HEK293T (cell line): ENCODE measurements at regions not wholly inside any gene's neighbourhood (a gene's known extent, or its start where the extent isn't known, plus 50 kb on each side); places are given as distances from the start of the nearest gene placed in this dataset.

Experiments used
- CTCF ChIA-PET: fragments of 350-600 bp; formaldehyde crosslinking; extraction: SDS; loops from one replicate; lab custom pipeline; 2021; ENCODE audit warnings: antibody characterized with exemption, inconsistent platforms; lab: Yijun Ruan, JAX
- POLR2A ChIA-PET: fragments of 350-600 bp; formaldehyde crosslinking; extraction: SDS; loops from one replicate; lab custom pipeline; 2020; ENCODE audit warnings: antibody characterized with exemption, inconsistent platforms; lab: Yijun Ruan, JAX
- DNase-seq: peaks from one replicate; pipeline ENCODE4 v3.0.0; 2012; ENCODE audit warnings: mixed read lengths; ENCODE audit errors: extremely low spot score
- ARNT ChIP-seq: fragments of 450-650 bp; IDR thresholded peaks from 2 replicates; pipeline ENCODE4 v1.6.1; 2017; ENCODE audit warnings: mild to moderate bottlenecking
- BHLHE40 ChIP-seq: fragments of 450-650 bp; IDR thresholded peaks from 2 replicates; pipeline ENCODE4 v1.6.1; 2016; ENCODE audit warnings: mild to moderate bottlenecking, moderate library complexity, borderline replicate concordance
- CTBP1 ChIP-seq: fragments of 450-650 bp; IDR thresholded peaks from 2 replicates; pipeline ENCODE4 v1.6.1; 2016; ENCODE audit warnings: borderline replicate concordance
- ELF4 ChIP-seq: fragments of 450-650 bp; IDR thresholded peaks from 2 replicates; pipeline ENCODE4 v1.6.1; 2017; ENCODE audit warnings: antibody characterized with exemption
- FOXA1 ChIP-seq: fragments of 450-650 bp; IDR thresholded peaks from 2 replicates; pipeline ENCODE4 v1.6.1; 2016; ENCODE audit warnings: mild to moderate bottlenecking
- FOXK2 ChIP-seq: fragments of 450-650 bp; IDR thresholded peaks from 2 replicates; pipeline ENCODE4 v1.6.1; 2016; ENCODE audit warnings: mild to moderate bottlenecking
- FOXM1 ChIP-seq: fragments of 450-650 bp; IDR thresholded peaks from 2 replicates; pipeline ENCODE4 v1.6.1; 2017; ENCODE audit warnings: mild to moderate bottlenecking, borderline replicate concordance
- HDGF ChIP-seq: fragments of 450-650 bp; IDR thresholded peaks from 2 replicates; pipeline ENCODE4 v1.6.1; 2017; ENCODE audit warnings: antibody characterized with exemption, borderline replicate concordance
- L3MBTL2 ChIP-seq: fragments of 450-650 bp; conservative IDR thresholded peaks from 2 replicates; pipeline ENCODE4 v1.6.1; 2016; ENCODE audit warnings: mild to moderate bottlenecking
- LEF1 ChIP-seq: fragments of 450-650 bp; IDR thresholded peaks from 2 replicates; pipeline ENCODE4 v1.6.1; 2017; ENCODE audit warnings: mild to moderate bottlenecking, borderline replicate concordance
- NFRKB ChIP-seq: fragments of 450-650 bp; IDR thresholded peaks from 2 replicates; pipeline ENCODE4 v1.6.1; 2016; ENCODE audit warnings: mild to moderate bottlenecking, moderate library complexity
- SP1 ChIP-seq: fragments of 450-650 bp; IDR thresholded peaks from 2 replicates; pipeline ENCODE4 v1.6.1; 2017
- SUZ12 ChIP-seq: fragments of 450-650 bp; IDR thresholded peaks from 2 replicates; pipeline ENCODE4 v1.6.1; 2016; ENCODE audit warnings: mild to moderate bottlenecking
- TARDBP ChIP-seq: fragments of 450-650 bp; IDR thresholded peaks from 2 replicates; pipeline ENCODE4 v1.6.1; 2016
- ZNF384 ChIP-seq: fragments of 450-650 bp; IDR thresholded peaks from 2 replicates; pipeline ENCODE4 v1.6.1; 2016
- TF ChIP-seq, protein P1 (sequence below): fragments of 450-650 bp; IDR thresholded peaks from 2 replicates; pipeline ENCODE4 v1.6.1; 2016

DNA sequence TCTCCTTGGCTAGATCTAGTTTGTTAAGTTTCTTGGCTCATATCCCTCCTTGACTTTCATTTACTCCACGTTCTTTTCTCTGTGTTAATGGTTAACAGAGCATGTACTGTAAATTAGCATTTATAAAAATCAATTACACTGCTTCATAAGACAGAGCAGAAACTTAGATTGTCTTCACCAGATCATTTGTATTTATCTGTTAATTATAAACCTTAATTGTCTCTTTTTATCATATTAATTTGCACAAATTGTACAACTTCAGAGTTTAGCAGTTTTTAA is 221.2 kb upstream of the EGLN3 start:
- TF ChIP-seq FOXM1, result no peak
- TF ChIP-seq SUZ12, result no peak
- TF ChIP-seq ZNF384, result no peak
- TF ChIP-seq LEF1, result no peak
- no peak for TF ChIP-seq FOXA1
- no peak for TF ChIP-seq FOXK2
- TF ChIP-seq HDGF, result no peak
- no peak for TF ChIP-seq NFRKB
- no peak for TF ChIP-seq L3MBTL2
- TF ChIP-seq, protein P1, sequence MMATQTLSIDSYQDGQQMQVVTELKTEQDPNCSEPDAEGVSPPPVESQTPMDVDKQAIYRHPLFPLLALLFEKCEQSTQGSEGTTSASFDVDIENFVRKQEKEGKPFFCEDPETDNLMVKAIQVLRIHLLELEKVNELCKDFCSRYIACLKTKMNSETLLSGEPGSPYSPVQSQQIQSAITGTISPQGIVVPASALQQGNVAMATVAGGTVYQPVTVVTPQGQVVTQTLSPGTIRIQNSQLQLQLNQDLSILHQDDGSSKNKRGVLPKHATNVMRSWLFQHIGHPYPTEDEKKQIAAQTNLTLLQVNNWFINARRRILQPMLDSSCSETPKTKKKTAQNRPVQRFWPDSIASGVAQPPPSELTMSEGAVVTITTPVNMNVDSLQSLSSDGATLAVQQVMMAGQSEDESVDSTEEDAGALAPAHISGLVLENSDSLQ, result no peak
- no peak for TF ChIP-seq TARDBP
- TF ChIP-seq SP1, result no peak
- DNase-seq, result no peak
- POLR2A ChIA-PET, result no interaction called here
- CTCF ChIA-PET, result interaction anchor here (0.6 kb wide), 1 partner anchor 129 kb away, joined by 3 read pairs; no protein-coding TSS in a partner anchor

DNA sequence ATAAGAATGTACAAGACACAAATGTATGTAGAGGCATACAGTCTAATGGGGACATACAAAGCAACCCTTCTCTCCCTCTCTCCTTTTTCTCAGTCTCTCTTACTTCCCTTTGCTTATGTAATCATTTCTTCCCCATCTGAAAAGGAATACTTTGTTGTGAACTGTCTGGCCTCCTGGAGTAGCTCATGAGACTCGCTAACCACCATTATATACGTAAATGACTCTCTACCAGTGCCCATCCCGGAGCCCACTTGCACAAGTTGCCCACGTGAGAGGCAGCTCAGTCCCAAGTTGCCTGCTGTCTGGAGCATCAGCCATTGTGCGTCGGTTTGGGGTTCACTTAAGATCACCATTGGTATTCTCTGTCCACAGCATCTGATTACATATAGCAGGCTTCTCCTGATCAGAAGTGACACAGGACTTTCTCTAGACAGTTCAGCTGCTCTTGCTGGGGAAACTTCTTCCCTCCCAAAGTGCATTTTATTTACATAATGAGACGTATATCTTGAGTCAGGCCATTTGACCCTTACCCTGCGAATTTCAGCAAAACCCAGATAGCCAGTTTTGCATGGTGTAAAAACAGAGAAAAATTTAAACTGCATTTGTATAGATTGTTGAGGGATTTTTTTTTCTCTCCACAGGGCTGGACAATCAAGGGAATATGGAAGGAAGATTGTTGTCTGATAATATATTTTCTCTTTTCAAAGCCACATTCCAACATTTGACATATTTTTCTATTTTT is 220.7 kb upstream of the EGLN3 start:
- ChIA-PET CTCF (interaction anchor here (0.6 kb wide), 1 partner anchor 130 kb away, joined by 3 read pairs; no protein-coding TSS in a partner anchor), POLR2A (no interaction called here)
- TF ChIP-seq ZNF384 (no peak), L3MBTL2 (no peak), LEF1 (no peak), HDGF (no peak), CTBP1 (no peak), FOXK2 (no peak), BHLHE40 (no peak), ARNT (no peak), SUZ12 (no peak), FOXM1 (no peak), SP1 (no peak), ELF4 (no peak), TARDBP (no peak), NFRKB (no peak), FOXA1 (no peak)
- TF ChIP-seq, protein P1, result no peak
- no peak for DNase-seq

DNA sequence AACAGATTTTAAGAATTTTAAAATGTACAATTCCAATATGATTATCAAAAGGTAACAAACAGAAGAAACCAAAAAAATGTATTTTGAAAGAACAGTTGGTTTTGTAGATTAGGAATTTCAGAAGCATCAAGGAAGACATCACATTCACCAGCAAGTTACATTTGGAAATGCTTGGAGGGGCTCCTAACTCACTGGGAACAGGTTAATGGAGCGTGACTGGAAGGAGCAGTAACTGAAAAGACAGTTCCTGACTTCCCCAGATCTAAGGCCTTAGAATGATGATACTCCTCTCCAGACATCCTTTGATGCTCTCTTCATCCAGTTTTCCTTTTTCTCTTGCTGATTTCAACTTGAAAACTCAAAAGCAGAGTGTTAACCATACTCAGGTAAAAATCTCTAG is 220.0 kb upstream of the EGLN3 start:
- CTCF ChIA-PET, result no interaction called here
- POLR2A ChIA-PET, result no interaction called here
- no peak for DNase-seq
- TF ChIP-seq, protein P1, result no peak
- no peak for TF ChIP-seq ELF4
- no peak for TF ChIP-seq HDGF
- no peak for TF ChIP-seq SP1
- no peak for TF ChIP-seq NFRKB
- TF ChIP-seq SUZ12, result no peak

DNA sequence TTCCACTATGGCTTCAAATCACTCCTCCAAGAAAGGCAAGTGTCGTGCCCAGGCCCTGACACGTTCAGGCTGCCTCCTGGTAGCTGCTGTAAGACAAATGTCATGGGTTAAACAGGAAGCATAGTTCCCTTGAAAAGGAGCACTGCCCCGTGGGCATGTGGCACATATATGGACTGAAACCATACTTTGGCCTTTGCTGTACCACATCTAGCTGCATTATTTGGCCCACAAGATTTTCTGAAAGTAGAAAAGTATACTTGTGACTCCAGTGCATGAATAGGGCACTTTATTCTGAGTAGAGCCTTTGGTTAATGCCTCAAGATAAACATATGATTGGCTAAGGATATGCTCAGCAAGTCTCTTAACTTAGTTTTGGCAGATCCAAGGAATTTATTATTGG is 218.7 kb upstream of the EGLN3 start:
- TF ChIP-seq TARDBP (no peak), BHLHE40 (no peak), L3MBTL2 (no peak), ARNT (no peak), ZNF384 (no peak), SUZ12 (no peak), ELF4 (no peak)
- TF ChIP-seq, protein P1, result no peak
- CTCF ChIA-PET, result no interaction called here
- DNase-seq, result no peak

DNA sequence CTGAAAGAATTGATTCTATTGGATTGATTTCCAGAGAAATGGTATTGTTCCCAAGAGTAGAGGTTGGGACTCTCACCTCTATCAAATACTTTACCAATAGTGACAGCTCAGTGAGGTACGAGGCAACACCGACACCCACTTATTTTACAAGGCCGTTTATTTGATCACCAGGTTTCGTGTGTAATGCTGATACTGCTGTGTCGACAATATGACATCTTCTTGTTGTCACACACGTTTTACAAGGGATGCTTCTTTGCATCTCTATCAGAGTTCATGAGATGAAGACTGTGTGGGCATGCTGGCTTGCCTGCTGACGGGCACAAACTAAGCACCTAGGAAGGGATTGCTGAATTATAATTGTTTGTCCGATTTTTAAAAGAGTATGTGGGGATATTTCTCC is 217.8 kb upstream of the EGLN3 start:
- no peak for DNase-seq
- TF ChIP-seq FOXA1, result no peak
- TF ChIP-seq CTBP1, result no peak
- no peak for TF ChIP-seq L3MBTL2
- no peak for TF ChIP-seq SP1
- no peak for TF ChIP-seq ZNF384
- no peak for TF ChIP-seq LEF1
- TF ChIP-seq FOXK2, result no peak
- TF ChIP-seq SUZ12, result no peak
- TF ChIP-seq ELF4, result no peak
- no peak for TF ChIP-seq HDGF
- no peak for TF ChIP-seq ARNT
- TF ChIP-seq, protein P1, result no peak
- no peak for TF ChIP-seq TARDBP
- no peak for TF ChIP-seq NFRKB
- TF ChIP-seq BHLHE40, result no peak
- POLR2A ChIA-PET, result no interaction called here
- CTCF ChIA-PET, result no interaction called here

More for the DNA sequence above, 218.7 kb upstream of the EGLN3 start:
- POLR2A ChIA-PET, result no interaction called here
